IPS-18c (cell line): ENCODE measurements at regions not wholly inside any gene's neighbourhood (a gene's known extent, or its start where the extent isn't known, plus 50 kb on each side); places are given as distances from the start of the nearest gene placed in this dataset.

Experiments
- H3K4me3 ChIP-seq: 2 replicates; pipeline ENCODE4 v1.7.0; 2013; ENCODE audit warnings: low read depth, mild to moderate bottlenecking, low read length, moderate library complexity; ENCODE audit not compliant: insufficient read depth
- H3K9me3 ChIP-seq: one replicate; pipeline ENCODE4 v1.6.1; 2013; ENCODE audit warnings: mild to moderate bottlenecking, low read length, moderate library complexity; ENCODE audit not compliant: control insufficient read depth, insufficient read depth

DNA sequence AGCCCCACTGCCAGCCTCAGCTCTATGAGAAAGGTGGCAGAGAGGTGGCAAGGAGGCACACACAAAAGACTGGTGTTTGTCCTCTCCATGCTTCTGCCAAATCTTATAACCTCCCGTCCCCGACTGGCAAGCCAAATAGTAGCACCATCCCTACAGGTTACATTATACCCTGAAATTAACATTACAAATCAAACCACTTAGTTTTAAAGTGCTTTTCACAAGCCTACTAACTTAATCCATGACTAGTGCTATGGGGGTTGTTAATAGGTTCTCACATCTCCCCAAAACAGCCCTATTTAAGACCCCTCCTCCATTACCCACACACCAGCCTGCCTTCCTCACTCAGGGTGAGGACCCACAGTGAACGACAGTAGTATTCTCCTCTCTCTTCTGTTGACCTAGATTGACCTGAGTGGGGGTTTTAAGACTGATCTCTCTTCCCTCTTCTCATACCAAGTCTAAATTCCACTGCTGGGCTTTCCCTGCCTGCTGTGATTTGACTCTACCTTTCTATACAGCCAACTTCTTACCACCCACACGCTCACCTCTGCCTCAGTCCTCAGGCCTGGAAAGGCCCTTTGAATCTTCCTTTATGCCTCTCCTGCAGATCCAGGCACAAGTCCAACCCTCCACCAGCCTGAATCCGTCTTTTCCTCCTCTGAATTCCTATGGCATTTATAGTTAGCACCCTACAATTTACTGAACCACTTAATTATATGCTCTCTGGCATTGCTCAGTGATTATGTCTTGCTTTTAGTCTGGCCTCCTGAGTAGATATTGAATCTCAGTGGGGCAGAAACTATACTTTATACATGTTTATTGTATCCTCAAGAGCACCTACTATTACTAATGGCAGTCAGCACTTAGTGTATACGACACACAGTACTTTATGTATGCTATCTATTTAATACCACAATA is 116.1 kb downstream of the TMEM174 start:
- Histone ChIP-seq H3K4me3 (no peak overlapping the region), H3K9me3 (no peaks in the 10 kb centered on the region)

GRCh38 chr5:73286896-73287295 is 113.9 kb downstream of the TMEM174 start:
- no peak overlapping the region for H3K4me3 ChIP-seq
- no peaks in the 10 kb centered on the region for H3K9me3 ChIP-seq

DNA sequence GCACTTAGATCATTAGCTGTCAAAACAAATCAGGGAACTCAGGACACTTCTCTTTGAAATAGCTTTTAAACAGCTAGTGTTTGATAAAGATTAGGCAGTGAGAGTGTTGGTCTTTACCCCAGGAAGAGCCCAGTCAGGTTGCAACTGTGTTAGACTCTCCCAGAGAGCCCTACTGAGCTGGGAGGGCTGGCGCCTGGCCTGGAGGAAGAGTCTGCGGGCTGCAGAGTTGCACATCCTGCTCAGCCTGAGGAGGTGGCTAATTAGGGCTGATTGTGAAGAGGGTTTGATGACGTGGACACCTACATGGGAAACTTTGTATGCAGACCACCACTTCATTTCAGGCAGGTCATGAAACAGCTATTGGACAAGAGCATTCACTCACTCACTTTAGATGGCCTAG is 112.0 kb downstream of the TMEM174 start:
- H3K9me3 ChIP-seq: no peaks in the 10 kb centered on the region

DNA sequence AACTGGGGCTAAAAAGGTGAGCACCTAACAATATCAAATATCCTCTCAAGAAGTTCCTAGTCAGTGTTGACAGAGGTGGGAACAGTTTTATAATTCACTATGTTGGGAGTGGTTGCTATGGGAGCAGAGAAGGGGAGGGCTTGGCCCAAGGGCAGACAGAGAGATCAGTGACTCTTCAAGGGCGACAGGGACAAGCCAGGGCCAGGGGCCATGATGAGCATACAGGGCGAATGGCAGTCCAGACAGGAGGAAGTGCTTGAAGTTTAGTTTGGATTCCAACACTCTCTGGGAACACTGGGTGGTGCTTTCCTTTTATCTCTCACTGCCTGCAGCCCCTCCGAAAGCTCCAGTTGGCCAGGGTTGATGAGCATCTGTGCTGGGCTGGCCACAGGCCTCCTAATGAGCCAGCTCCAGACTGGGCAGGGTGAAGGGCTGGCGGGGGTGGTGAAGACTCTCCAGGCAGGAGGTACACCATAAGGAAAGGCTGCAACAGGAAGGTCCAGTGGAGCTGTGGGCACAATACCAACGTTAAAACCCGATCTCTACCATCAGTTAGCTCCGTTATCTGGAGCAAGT is 111.3 kb downstream of the TMEM174 start:
- H3K4me3 ChIP-seq: no peak overlapping the region
- H3K9me3 ChIP-seq: no peaks in the 10 kb centered on the region

More for the DNA sequence above, 112.0 kb downstream of the TMEM174 start:
- H3K4me3 ChIP-seq: no peak overlapping the region

GRCh38 chr5:73282923-73283322 is 109.9 kb downstream of the TMEM174 start:
- Histone ChIP-seq H3K4me3 (no peak overlapping the region), H3K9me3 (no peaks in the 10 kb centered on the region)

GRCh38 chr5:73282383-73282782 is 109.4 kb downstream of the TMEM174 start:
- no peaks in the 10 kb centered on the region for H3K9me3 ChIP-seq
- H3K4me3 ChIP-seq: no peak overlapping the region

DNA sequence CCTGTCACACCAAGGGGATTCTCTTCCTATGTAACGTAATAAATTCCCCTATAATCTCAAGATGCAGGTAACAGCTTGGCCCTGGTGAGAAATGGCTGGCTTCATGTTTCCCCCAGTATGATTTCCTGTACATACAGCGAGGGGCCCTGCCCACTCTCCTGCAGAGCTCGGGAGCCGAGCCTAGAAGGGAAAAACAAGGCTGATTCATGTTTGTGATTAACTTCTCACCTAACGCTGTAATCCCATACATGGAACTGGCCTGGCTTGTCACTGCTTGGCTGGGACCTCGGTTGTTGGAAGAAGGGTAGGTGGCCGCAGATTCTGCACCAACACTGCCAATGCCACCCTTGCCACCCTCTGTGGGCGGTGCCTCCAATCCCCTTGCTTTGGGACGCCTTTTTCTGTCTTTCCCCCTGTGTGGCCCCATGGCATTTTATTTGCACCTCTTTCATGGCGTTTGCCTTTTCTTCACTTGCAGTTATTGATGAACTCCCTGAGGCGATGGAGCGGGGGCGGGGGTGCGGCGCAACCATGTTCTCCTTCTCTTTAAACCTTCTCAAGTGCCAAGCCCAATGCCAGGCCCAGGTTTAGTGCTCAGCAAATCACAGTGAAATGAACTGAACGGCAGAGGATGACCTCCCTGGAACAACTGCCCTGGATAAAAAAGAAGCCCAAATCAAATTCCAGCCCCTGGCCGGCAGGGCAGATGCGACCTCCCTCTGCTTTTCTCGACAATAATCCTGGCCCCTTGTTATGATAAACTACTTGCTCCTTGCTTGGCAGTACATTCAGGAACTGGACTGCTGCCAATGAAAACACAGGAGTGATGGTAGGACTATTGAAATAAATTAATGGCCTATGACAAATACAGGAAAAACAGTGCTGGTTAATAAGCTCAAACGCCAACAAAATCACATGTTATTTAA is 108.1 kb downstream of the TMEM174 start:
- Histone ChIP-seq H3K9me3 (no peaks in the 10 kb centered on the region), H3K4me3 (no peak overlapping the region)

DNA sequence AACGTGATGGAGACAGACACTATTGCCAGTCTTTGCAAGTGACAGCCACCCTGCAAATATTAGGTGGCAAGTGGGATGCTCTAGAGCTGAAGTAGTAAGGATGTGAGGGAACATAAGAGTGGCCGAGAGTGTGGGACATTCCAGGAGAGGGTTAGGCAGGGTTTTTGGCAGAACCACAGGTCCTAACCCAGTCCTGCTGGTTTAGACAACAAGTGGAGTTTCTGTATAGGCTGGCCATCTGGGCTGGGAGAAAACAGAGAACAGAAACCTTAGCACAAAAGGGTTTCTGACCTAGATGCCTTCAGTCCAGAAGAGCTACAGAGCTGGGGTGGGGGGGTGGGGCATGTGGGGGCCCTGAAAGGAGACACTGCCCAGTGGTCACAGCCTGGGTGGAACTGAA is 107.4 kb downstream of the TMEM174 start:
- H3K4me3 ChIP-seq: no peak overlapping the region
- no peaks in the 10 kb centered on the region for H3K9me3 ChIP-seq

GRCh38 chr5:73279805-73280204 is 106.8 kb downstream of the TMEM174 start:
- no peak overlapping the region for H3K4me3 ChIP-seq
- no peaks in the 10 kb centered on the region for H3K9me3 ChIP-seq

GRCh38 chr5:73278693-73279092 is 105.7 kb downstream of the TMEM174 start:
- Histone ChIP-seq H3K4me3 (no peak overlapping the region), H3K9me3 (no peaks in the 10 kb centered on the region)

- no peak overlapping the region for H3K4me3 ChIP-seq
- no peaks in the 10 kb centered on the region for H3K9me3 ChIP-seq
These were observed 102.1 kb downstream of the TMEM174 start for GRCh38 chr5:73274881-73275663.

DNA sequence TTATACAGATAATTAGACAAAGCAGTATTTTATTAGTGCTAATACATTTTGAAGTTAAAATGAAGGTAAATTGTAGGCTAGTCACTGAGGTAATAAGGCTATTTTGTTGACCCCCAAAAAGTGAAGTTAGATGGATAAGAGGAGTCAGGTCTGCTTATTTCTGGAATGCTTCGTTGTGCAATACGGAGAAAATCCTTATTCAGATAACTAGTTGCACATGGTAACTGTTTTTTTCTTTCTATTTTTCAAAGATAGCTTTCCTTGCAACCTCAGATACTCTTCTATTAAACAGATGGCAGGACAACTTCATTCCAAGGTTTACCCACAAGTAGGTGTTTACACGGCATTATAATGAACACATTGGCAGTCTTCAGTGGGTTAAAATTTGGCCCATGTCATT is 101.1 kb downstream of the TMEM174 start:
- Histone ChIP-seq H3K9me3 (no peaks in the 10 kb centered on the region), H3K4me3 (no peak overlapping the region)

DNA sequence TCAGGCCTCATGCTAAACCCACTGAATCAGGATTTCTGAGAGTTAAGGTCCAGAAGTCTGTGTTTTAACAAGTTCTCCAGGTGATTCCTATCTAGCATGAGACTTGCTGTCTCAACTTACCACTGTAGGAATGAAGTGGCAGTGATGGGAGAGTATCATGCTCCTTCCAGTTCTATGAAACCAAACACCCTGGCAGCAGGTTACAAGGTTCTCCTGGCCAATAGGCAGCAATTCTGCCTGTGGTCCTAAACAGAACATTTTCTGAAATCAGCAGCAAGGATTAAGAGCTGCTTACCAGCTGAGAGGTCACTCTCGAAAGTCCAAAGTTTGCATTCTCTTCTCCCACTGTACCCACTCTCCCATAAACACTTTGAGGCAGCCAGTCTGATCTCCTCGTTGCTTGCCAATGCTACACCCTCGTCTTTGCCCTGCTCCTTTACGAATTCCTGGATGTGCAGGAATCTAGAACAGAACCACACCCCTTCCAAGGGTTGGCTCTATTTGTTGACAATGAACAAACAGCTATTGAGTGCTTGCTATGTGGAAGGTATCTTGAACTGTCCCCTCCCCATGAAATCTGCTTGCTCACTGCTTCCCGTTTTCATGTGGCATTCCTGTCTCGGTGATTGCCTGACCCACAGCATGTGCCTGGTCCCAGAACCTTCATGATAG is 100.5 kb downstream of the TMEM174 start:
- no peaks in the 10 kb centered on the region for H3K9me3 ChIP-seq

DNA sequence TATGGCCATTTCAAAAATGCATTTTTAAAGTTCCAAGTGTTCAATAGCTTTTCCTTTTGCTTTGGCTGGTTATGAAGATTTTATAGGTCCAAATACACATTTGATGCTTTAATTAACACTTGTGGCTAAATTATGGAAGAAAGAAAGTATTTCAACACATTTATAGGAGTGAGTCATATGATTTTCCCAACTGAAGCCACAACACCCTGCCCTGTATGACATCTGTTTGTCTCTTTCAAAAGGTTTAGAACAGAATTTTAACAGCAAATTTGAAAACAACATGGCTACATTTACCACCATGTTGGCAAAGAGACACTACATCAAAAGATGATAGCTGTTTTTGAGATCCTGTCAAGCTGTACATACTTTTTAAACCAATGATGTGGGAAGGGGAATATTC is 99.4 kb downstream of the TMEM174 start:
- Histone ChIP-seq H3K4me3 (no peak overlapping the region), H3K9me3 (no peaks in the 10 kb centered on the region)

More for the DNA sequence above, 100.5 kb downstream of the TMEM174 start:
- no peak overlapping the region for H3K4me3 ChIP-seq

GRCh38 chr5:73268826-73269225 is 95.8 kb downstream of the TMEM174 start:
- no peak overlapping the region for H3K4me3 ChIP-seq
- H3K9me3 ChIP-seq: peaks cover 2% of the 10 kb centered on the region

DNA sequence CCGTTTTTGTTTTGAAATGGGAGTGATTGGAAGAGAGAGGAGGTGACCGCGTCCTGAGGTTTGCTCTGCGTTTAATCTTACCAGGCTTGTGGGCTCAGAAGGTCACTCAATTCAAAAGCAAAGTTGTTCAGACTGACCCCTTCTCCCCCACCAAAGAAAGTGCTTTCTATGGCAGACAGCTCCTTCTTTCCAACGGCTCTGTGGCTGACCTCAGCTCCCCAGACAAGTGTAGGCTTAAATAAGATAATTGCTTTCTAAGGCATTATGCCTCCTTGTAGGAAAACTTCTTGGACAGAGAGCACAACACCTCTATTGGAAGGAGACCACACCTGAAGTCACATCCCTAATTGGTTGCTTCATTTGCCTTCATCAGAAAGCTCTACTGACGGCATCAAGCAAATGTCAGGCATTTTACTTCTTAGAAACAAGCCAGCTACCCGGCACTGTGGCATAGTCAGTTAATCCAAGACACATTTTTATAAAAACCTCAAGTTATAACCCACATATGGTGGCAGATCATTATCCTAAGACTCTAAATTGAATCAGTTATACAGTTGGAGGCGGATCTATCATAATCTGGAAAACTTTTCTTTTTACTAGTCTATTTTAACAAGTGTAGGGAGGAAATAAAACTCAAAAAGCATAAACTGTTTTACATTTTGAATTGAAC is 94.9 kb downstream of the TMEM174 start:
- Histone ChIP-seq H3K4me3 (no peak overlapping the region), H3K9me3 (peaks cover 2% of the 10 kb centered on the region)
